Adrenal gland (tissue), 9 donors: ENCODE measurements at regions not wholly inside any gene's neighbourhood (a gene's known extent, or its start where the extent isn't known, plus 50 kb on each side); places are given as distances from the start of the nearest gene placed in this dataset.

Source experiments
- DNase-seq, 7 donors: peaks; one replicate each; pipeline ENCODE4 v3.0.0-alpha.2; 2019 to 2020
- H3K27ac ChIP-seq, 5 donors: fragments of 200-600 bp; sonication (generic) in 4 of 5; 1 replicate in 3 of 5; 2 replicates in 2 of 5; pipeline versions ENCODE4 v1.5.1 to v1.8.0; 2016 to 2020; ENCODE audit warnings: mild to moderate bottlenecking in 1 of 5
- H3K27me3 ChIP-seq: fragments of 200-600 bp; 2 replicates; pipeline ENCODE4 v1.8.0; 2021
- H3K36me3 ChIP-seq, 2 donors: fragments of 200-600 bp; replicated peaks in 1 of 2; 1 replicate in 1 of 2; 2 replicates in 1 of 2; pipeline versions ENCODE4 v1.5.1 to v1.8.0; 2018 to 2022
- H3K4me1 ChIP-seq, 2 donors: fragments of 200-600 bp; replicated peaks in 1 of 2; 1 replicate in 1 of 2; 2 replicates in 1 of 2; pipeline versions ENCODE4 v1.5.1 to v1.8.0; 2018 to 2021
- H3K4me3 ChIP-seq, 4 donors: fragments of 200-600 bp; sonication (generic) in 3 of 4; one replicate each; pipeline ENCODE4 v1.5.1; 2016 to 2018
- H3K9me3 ChIP-seq, 3 donors: fragments of 200-600 bp; sonication (generic) in 1 of 3; replicated peaks in 1 of 3; 1 replicate in 2 of 3; 2 replicates in 1 of 3; pipeline versions ENCODE4 v1.5.1 to v1.8.0; 2016 to 2021
- CTCF ChIP-seq, 6 experiments: fragments of 450-650 bp in 4 of 6; fragments of 200-600 bp in 2 of 6; sonication (generic) in 1 of 6; IDR thresholded peaks; 1 replicate in 5 of 6; 2 replicates in 1 of 6; pipeline versions ENCODE4 v1.5.1 to v1.8.0; 2016 to 2021; ENCODE audit warnings: antibody characterized with exemption in 6 of 6, mild to moderate bottlenecking in 2 of 6, moderate library complexity in 1 of 6
- POLR2A ChIP-seq, 2 donors: fragments of 450-650 bp; IDR thresholded peaks; one replicate each; pipeline ENCODE4 v1.6.1; 2017; ENCODE audit warnings: antibody characterized with exemption in 2 of 2, mild to moderate bottlenecking in 2 of 2, moderate library complexity in 1 of 2
- WGBS, 4 donors: extraction: QIAGEN DNeasy Blood & Tissue Kit in 2 of 4; methylation state at CpG; one replicate each; pipeline versions ENCODE4 v1.1.5 to v1.1.7; 2013 to 2017; 5-methylcytosine and 5-hydroxymethylcytosine counted together
- intact Hi-C, 2 donors: fragments of 100-400 bp; cut with DNase I; formaldehyde crosslinking; loops; one replicate each; pipeline versions ENCODE4 v1.14.1 to v1.15.0; 2022 to 2023
- donor health status: healthy with polysubstance abuse.
- donor health status: Bipolar disorder and iron deficiency.
- donor health status: DM: yes; HTN: yes; CAD: no.
- donor health status: DM: no; HTN: no; CAD: no.
- donor health status: DM: no; HTN: no; CAD: no.

GRCh38 chr7:88539518-88539917, 220.0 kb upstream of the ZNF804B start:
- H3K27me3 ChIP-seq: no peaks in the 10 kb centered on the region
- H3K4me1 ChIP-seq: no peaks in the 10 kb centered on the region
- no peak overlapping the region for H3K4me3 ChIP-seq
- H3K27ac ChIP-seq: no peak overlapping the region
- TF ChIP-seq CTCF (IDR thresholded peaks at IDR 0.05): no peak
- TF ChIP-seq POLR2A (IDR thresholded peaks at IDR 0.05): no peak
- WGBS, 4 donors: 90 to 100% (median 98%) methylated on average over 2 of the region's 2 CpGs
- DNase-seq: no peak
- no peaks in the 10 kb centered on the region for H3K36me3 ChIP-seq
- intact Hi-C loops: no loop called here
- H3K9me3 ChIP-seq: no peaks in the 10 kb centered on the region

- intact Hi-C loops: no loop called here
- Histone ChIP-seq H3K27ac (no peak overlapping the region), H3K4me1 (no peaks in the 10 kb centered on the region), H3K36me3 (no peaks in the 10 kb centered on the region), H3K9me3 (no peaks in the 10 kb centered on the region), H3K4me3 (no peak overlapping the region), H3K27me3 (no peaks in the 10 kb centered on the region)
- DNase-seq: no peak
- 60 to 73% (median 66%) methylated on average over 3 of the region's 3 CpGs for WGBS, 4 donors
- no peak for TF ChIP-seq CTCF (IDR thresholded peaks at IDR 0.05)
- TF ChIP-seq POLR2A (IDR thresholded peaks at IDR 0.05): no peak
Observed at GRCh38 chr7:88523645-88524044, 217.0 kb upstream of the STEAP4 start.

GRCh38 chr7:88522771-88523293, 216.1 kb upstream of the STEAP4 start:
- WGBS, 4 donors: 22 to 27% (median 24%) methylated on average over 2 of the region's 2 CpGs

GRCh38 chr7:88516429-88516828, 209.7 kb upstream of the STEAP4 start:
- Histone ChIP-seq H3K27me3 (no peaks in the 10 kb centered on the region), H3K27ac (no peak overlapping the region), H3K4me3 (no peak overlapping the region), H3K9me3 (no peaks in the 10 kb centered on the region), H3K4me1 (no peaks in the 10 kb centered on the region), H3K36me3 (no peaks in the 10 kb centered on the region)
- intact Hi-C loops: loop anchor here in 1 of 2 donors (10.0 kb wide), 1 partner anchor 58 kb away; no protein-coding TSS in a partner anchor
- WGBS, 4 donors: 85 to 96% (median 89%) methylated on average over 1 of the region's 1 CpG
- DNase-seq: no peak
- TF ChIP-seq CTCF (IDR thresholded peaks at IDR 0.05) (no peak), POLR2A (IDR thresholded peaks at IDR 0.05) (no peak)

More at GRCh38 chr7:88522771-88523293, 216.1 kb upstream of the STEAP4 start:
- Histone ChIP-seq H3K27ac (no peak overlapping the region), H3K9me3 (no peaks in the 10 kb centered on the region), H3K4me1 (no peaks in the 10 kb centered on the region), H3K4me3 (no peak overlapping the region), H3K27me3 (no peaks in the 10 kb centered on the region), H3K36me3 (no peaks in the 10 kb centered on the region)
- intact Hi-C loops: no loop called here
- no peak for DNase-seq
- TF ChIP-seq CTCF (IDR thresholded peaks at IDR 0.05) (no peak), POLR2A (IDR thresholded peaks at IDR 0.05) (no peak)
